Mucosa of descending colon (tissue), 3 donors: ENCODE measurements at regions not wholly inside any gene's neighbourhood (a gene's known extent, or its start where the extent isn't known, plus 50 kb on each side); places are given as distances from the start of the nearest gene placed in this dataset.

Experiments
- ATAC-seq: fragments of 200-7000 bp; cut with Tn5 transposase; one replicate; pipeline ENCODE4 v1.9.1; 2020; ENCODE audit warnings: mild to moderate bottlenecking, moderate library complexity
- DNase-seq, 3 donors: peaks; one replicate each; pipeline ENCODE4 v3.0.0-alpha.2; 2020
- H3K36me3 ChIP-seq: fragments of 200-600 bp; one replicate; pipeline ENCODE4 v1.8.0; 2021; ENCODE audit warnings: low read depth, mild to moderate bottlenecking
- H3K4me1 ChIP-seq: fragments of 200-600 bp; one replicate; pipeline ENCODE4 v1.8.0; 2021; ENCODE audit warnings: low read depth, mild to moderate bottlenecking
- H3K4me3 ChIP-seq: fragments of 200-600 bp; one replicate; pipeline ENCODE4 v1.8.0; 2021; ENCODE audit warnings: mild to moderate bottlenecking
- H3K9me3 ChIP-seq: fragments of 200-600 bp; one replicate; pipeline ENCODE4 v1.8.0; 2021; ENCODE audit warnings: mild to moderate bottlenecking
- intact Hi-C, 2 donors: fragments of 100-400 bp; cut with DNase I in 1 of 2; cut with micrococcal nuclease in 1 of 2; formaldehyde crosslinking; loops; one replicate each; pipeline versions ENCODE4 v1.11.0 to v1.11.1; 2022; cut with DNase I, micrococcal nuclease
- TF ChIP-seq, protein P1 (sequence below): fragments of 200-600 bp; IDR thresholded peaks from one replicate; pipeline ENCODE4 v1.8.0; 2022; ENCODE audit warnings: antibody characterized with exemption, mild to moderate bottlenecking
- donor health status: DM: no; HTN: no; CAD: no; lungs with moderate emphysema.
- donor health status: DM: no; HTN: no; CAD: no.
- donor health status: DM: no; HTN: yes; CAD: no.

DNA sequence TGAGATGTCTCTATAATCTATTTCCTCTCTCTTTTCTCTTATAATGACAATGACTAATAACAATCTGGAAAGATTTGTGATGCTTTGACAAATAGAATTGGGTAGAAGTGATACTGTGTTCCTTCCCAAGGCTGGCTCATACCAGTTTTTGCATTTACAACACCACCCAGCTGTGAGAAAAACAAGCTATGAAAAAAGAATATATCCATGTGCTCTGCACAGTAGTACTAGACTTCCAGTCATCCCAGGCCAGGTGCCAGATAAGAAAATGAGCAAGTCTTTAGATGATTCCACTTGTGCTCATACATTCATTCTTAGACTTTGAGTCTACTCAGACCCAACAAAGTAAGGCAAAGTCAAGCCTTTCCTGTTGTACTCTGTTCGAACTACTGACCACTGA, 350.2 kb upstream of the POU1F1 start:
- TF ChIP-seq, protein P1, sequence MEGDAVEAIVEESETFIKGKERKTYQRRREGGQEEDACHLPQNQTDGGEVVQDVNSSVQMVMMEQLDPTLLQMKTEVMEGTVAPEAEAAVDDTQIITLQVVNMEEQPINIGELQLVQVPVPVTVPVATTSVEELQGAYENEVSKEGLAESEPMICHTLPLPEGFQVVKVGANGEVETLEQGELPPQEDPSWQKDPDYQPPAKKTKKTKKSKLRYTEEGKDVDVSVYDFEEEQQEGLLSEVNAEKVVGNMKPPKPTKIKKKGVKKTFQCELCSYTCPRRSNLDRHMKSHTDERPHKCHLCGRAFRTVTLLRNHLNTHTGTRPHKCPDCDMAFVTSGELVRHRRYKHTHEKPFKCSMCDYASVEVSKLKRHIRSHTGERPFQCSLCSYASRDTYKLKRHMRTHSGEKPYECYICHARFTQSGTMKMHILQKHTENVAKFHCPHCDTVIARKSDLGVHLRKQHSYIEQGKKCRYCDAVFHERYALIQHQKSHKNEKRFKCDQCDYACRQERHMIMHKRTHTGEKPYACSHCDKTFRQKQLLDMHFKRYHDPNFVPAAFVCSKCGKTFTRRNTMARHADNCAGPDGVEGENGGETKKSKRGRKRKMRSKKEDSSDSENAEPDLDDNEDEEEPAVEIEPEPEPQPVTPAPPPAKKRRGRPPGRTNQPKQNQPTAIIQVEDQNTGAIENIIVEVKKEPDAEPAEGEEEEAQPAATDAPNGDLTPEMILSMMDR, result no peak
- no peaks in the 10 kb centered on the region for H3K36me3 ChIP-seq
- intact Hi-C loops, result no loop called here
- ATAC-seq (no peak), DNase-seq (no peak)
- H3K4me3 ChIP-seq, result no peak overlapping the region
- no peaks in the 10 kb centered on the region for H3K4me1 ChIP-seq
- peaks cover 6% of the 10 kb centered on the region for H3K9me3 ChIP-seq

DNA sequence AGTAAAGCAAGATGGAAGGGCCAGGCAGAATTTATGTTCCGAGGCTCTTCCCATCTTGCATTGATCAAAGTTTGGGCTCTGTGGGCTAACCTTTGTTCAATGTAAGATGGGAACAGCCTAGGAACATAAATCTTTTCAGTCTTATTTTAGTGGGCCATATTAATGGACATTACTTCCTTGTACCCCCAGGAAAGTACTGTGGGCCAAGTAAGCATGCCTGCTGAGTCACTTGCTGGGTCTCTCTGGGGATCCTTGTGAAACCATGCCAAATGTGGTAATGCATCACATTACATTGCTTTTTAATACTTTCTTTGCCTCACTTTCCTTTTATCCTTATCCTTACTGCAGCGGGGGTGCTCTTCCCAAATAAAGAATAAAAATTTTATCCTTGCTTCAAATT, 349.5 kb upstream of the POU1F1 start:
- TF ChIP-seq, protein P1, result no peak
- DNase-seq (no peak), ATAC-seq (no peak)
- intact Hi-C loops, result no loop called here
- Histone ChIP-seq H3K4me1 (no peaks in the 10 kb centered on the region), H3K9me3 (peaks cover 6% of the 10 kb centered on the region), H3K36me3 (no peaks in the 10 kb centered on the region), H3K4me3 (no peak overlapping the region)

- intact Hi-C loops, result no loop called here
- Histone ChIP-seq H3K36me3 (no peaks in the 10 kb centered on the region), H3K4me3 (no peak overlapping the region), H3K9me3 (peaks cover 6% of the 10 kb centered on the region), H3K4me1 (no peaks in the 10 kb centered on the region)
- TF ChIP-seq, protein P1, result no peak
- DNase-seq (no peak), ATAC-seq (no peak)
These were observed 348.5 kb upstream of the POU1F1 start for GRCh38 chr3:87624860-87625259.

- intact Hi-C loops, result no loop called here
- Histone ChIP-seq H3K9me3 (no peaks in the 10 kb centered on the region), H3K4me1 (no peaks in the 10 kb centered on the region), H3K4me3 (no peak overlapping the region), H3K36me3 (no peaks in the 10 kb centered on the region)
- TF ChIP-seq, protein P1, result no peak
- no peak for DNase-seq
- ATAC-seq, result no peak
These were observed 345.3 kb upstream of the POU1F1 start for GRCh38 chr3:87621667-87622066.

DNA sequence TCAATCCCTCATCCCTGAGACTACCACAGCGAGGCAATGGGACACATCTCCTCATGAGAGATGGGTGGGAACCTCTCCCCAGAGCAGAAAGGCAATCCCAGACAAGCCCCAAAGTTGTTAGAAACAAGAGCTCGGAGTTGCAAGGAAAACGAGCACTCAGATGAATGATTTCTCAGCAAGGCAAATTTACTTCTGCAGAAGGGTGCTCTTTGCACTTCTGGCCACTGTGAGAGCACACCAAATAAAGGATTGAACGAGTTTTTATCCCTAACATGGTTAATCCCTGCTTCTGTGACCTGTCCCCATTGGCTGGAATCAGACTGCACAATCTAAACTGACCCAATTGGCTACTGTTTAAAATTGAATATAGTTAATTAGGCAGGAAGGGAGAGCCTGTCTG, 339.1 kb upstream of the POU1F1 start:
- peaks cover 13% of the 10 kb centered on the region for H3K9me3 ChIP-seq
- no peaks in the 10 kb centered on the region for H3K4me1 ChIP-seq
- intact Hi-C loops, result no loop called here
- H3K4me3 ChIP-seq, result no peak overlapping the region
- TF ChIP-seq, protein P1, result no peak
- no peak for ATAC-seq
- H3K36me3 ChIP-seq, result no peaks in the 10 kb centered on the region
- no peak for DNase-seq

DNA sequence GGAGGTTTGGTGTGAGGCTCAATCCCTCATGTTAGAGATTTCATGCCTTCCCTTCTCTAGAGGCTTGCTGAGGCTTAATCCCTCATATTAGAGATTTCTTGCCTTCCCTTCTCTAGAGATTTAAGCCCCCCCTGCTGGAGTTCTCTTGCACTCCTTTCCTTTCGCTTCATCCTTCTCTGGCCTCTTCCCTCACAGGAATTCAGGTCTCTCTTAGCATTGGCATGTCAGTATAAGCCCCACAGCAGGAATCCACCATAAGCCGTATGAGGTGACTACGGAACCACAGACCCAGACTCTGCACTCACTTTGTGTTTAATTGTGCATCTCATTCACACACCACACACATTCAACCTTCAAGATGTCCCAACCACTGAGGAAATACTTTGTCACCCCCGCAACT, 338.6 kb upstream of the POU1F1 start:
- intact Hi-C loops, result no loop called here
- peaks cover 13% of the 10 kb centered on the region for H3K9me3 ChIP-seq
- ATAC-seq (no peak), DNase-seq (no peak)
- H3K4me1 ChIP-seq, result no peaks in the 10 kb centered on the region
- TF ChIP-seq, protein P1, result no peak
- no peak overlapping the region for H3K4me3 ChIP-seq
- H3K36me3 ChIP-seq, result no peaks in the 10 kb centered on the region
